ENCODE measurements at regions not wholly inside any gene's neighbourhood (a gene's known extent, or its start where the extent isn't known, plus 50 kb on each side); places are given as distances from the start of the nearest gene placed in this dataset.
"Not testable (repeated sequence)": the region's sequence is repeated elsewhere in the genome, so short reads cannot be mapped to it uniquely, and the experiment has no call there.

GRCh38 chr3:8152821-8153418 is 348.7 kb upstream of the LMCD1 start:
- Mint-ChIP-seq H3K27me3 (ENCODE audit: low read depth) (no peaks in the 10 kb centered on the region), H3K4me1 (ENCODE audit: low read depth) (no peaks in the 10 kb centered on the region), H3K9me3 (no peaks in the 10 kb centered on the region), H3K27ac (no peak overlapping the region), H3K4me3 (no peak overlapping the region), H3K36me3 (ENCODE audit: low read depth) (no peaks in the 10 kb centered on the region)
- no peak for DNase-seq (ENCODE audit: low spot score)

GRCh38 chr3:8153800-8154199 is 347.8 kb upstream of the LMCD1 start:
- H3K27ac Mint-ChIP-seq = no peak overlapping the region
- H3K9me3 Mint-ChIP-seq = no peaks in the 10 kb centered on the region
- no peaks in the 10 kb centered on the region for H3K4me1 Mint-ChIP-seq (ENCODE audit: low read depth)
- H3K36me3 Mint-ChIP-seq (ENCODE audit: low read depth) = no peaks in the 10 kb centered on the region
- H3K4me3 Mint-ChIP-seq = no peak overlapping the region
- H3K27me3 Mint-ChIP-seq (ENCODE audit: low read depth) = no peaks in the 10 kb centered on the region
- no peak for DNase-seq (ENCODE audit: low spot score)

DNA sequence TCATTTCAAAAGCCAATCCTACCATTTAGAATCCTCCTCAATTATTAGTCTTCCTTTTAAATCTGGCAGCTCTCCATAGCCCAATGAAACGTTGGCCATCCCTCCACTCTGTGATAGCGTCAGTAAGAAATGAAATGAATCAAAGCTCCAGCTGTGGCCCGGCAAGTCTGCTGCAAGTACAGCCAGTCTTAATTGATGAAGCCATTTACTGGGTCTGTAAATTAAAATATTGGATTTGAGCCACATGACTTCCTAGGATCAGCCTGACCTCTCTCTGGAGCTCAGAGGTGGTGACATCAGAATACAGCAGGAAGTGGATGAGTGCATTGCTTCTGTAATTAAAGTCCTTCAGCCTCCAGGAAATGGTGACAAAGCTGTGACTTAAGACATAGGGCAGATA is 347.0 kb upstream of the LMCD1 start:
- Mint-ChIP-seq H3K4me3 (no peak overlapping the region), H3K27ac (no peak overlapping the region), H3K36me3 (ENCODE audit: low read depth) (no peaks in the 10 kb centered on the region), H3K27me3 (ENCODE audit: low read depth) (no peaks in the 10 kb centered on the region), H3K4me1 (ENCODE audit: low read depth) (no peaks in the 10 kb centered on the region), H3K9me3 (no peaks in the 10 kb centered on the region)
- no peak for DNase-seq (ENCODE audit: low spot score)

DNA sequence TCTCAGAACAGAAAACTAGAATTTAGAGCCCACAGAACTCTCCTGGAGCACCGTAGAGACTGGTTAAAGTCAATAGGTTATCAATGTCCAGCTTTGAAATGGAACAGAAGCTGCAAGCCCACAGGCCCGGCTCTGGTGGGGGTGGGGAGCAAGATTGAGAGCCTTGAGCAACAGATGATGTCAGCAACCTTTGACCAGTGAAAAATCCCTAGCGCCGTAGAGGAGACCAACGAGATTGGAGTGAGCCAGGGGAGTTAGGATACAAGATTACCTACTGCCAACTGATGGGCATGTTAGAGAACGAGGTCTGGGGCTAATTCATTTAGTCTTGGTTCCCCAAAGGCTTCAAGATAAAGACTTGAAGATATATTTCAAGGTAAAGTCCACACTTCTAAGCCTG is 345.5 kb upstream of the LMCD1 start:
- Mint-ChIP-seq H3K36me3 (ENCODE audit: low read depth) (no peaks in the 10 kb centered on the region), H3K4me1 (ENCODE audit: low read depth) (no peaks in the 10 kb centered on the region), H3K27ac (no peak overlapping the region), H3K9me3 (no peaks in the 10 kb centered on the region), H3K27me3 (ENCODE audit: low read depth) (no peaks in the 10 kb centered on the region), H3K4me3 (no peak overlapping the region)
- no peak for DNase-seq (ENCODE audit: low spot score)

DNA sequence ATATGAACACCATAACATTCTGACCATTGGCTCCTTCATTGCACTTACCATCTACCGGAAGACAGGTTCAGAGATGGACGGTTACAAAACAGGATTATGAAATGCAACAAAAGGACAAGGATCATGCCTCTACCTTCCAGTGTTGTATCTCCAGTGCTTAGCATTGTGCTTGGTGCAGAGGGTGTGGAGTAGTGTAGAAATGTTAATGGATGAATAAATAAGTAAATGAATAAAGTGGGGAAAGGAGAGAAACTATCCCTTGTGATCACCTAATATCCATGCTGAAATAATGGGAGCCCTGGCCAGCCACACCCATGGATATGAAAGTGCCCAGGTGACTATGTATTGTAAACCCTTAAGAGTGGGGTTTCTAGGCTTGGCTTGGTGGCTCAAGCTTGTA is 344.8 kb upstream of the LMCD1 start:
- no peaks in the 10 kb centered on the region for H3K27me3 Mint-ChIP-seq (ENCODE audit: low read depth)
- H3K36me3 Mint-ChIP-seq (ENCODE audit: low read depth) = no peaks in the 10 kb centered on the region
- no peak overlapping the region for H3K4me3 Mint-ChIP-seq
- H3K9me3 Mint-ChIP-seq = no peaks in the 10 kb centered on the region
- DNase-seq (ENCODE audit: low spot score) = no peak
- H3K4me1 Mint-ChIP-seq (ENCODE audit: low read depth) = no peaks in the 10 kb centered on the region
- no peak overlapping the region for H3K27ac Mint-ChIP-seq

DNA sequence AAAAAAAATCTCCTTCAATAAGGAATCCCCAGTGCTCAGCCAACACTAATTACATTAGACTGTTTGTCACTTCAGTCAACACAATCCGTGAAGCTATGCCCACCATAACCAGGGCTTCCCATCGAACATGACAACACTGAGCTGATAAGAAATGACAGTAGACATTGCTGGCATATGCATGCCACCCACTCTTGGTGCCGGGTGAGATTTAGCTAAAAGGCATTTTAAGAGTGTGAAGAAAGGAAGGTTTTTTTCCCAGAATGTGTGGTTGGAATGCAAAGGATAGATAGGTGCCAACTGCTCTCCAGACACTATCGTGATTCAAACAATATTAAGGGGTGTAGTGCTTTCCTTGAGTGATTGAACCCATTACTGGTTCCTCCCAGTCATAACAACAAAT is 344.0 kb upstream of the LMCD1 start:
- H3K4me1 Mint-ChIP-seq (ENCODE audit: low read depth) = no peaks in the 10 kb centered on the region
- H3K9me3 Mint-ChIP-seq = no peaks in the 10 kb centered on the region

DNA sequence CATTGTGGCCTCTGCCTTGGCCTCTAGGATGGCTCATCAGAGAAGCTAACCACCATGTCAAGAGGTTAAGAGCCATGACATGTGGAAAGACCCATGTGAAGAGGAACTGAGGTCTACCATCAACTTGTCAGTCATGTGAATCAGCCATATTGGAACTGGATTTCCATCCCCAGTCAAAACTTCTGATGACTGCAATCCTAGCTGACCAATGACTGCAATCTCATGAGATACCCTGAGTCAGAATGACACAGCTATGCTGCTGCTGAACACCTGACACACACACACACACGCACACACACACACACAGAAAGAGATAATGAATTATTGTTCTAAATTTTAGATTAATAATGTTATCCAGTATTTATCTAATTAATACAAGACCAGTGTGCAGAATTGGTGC is 337.5 kb upstream of the LMCD1 start:
- no peaks in the 10 kb centered on the region for H3K9me3 Mint-ChIP-seq

More for the DNA sequence above, 344.0 kb upstream of the LMCD1 start:
- Mint-ChIP-seq H3K36me3 (ENCODE audit: low read depth) (no peaks in the 10 kb centered on the region), H3K27me3 (ENCODE audit: low read depth) (no peaks in the 10 kb centered on the region), H3K4me3 (no peak overlapping the region), H3K27ac (no peak overlapping the region)
- no peak for DNase-seq (ENCODE audit: low spot score)

GRCh38 chr3:8166014-8166413 is 335.6 kb upstream of the LMCD1 start:
- Mint-ChIP-seq H3K36me3 (ENCODE audit: low read depth) (no peaks in the 10 kb centered on the region), H3K9me3 (no peaks in the 10 kb centered on the region), H3K4me1 (ENCODE audit: low read depth) (no peaks in the 10 kb centered on the region), H3K4me3 (no peak overlapping the region), H3K27ac (no peak overlapping the region), H3K27me3 (ENCODE audit: low read depth) (no peaks in the 10 kb centered on the region)
- no peak for DNase-seq (ENCODE audit: low spot score)

More for the DNA sequence above, 337.5 kb upstream of the LMCD1 start:
- no peaks in the 10 kb centered on the region for H3K4me1 Mint-ChIP-seq (ENCODE audit: low read depth)
- no peaks in the 10 kb centered on the region for H3K36me3 Mint-ChIP-seq (ENCODE audit: low read depth)
- H3K27me3 Mint-ChIP-seq (ENCODE audit: low read depth) = no peaks in the 10 kb centered on the region
- no peak for DNase-seq (ENCODE audit: low spot score)
- no peak overlapping the region for H3K4me3 Mint-ChIP-seq
- H3K27ac Mint-ChIP-seq = no peak overlapping the region

- no peaks in the 10 kb centered on the region for H3K36me3 Mint-ChIP-seq (ENCODE audit: low read depth)
- H3K27ac Mint-ChIP-seq = no peak overlapping the region
- H3K9me3 Mint-ChIP-seq = no peaks in the 10 kb centered on the region
- no peak overlapping the region for H3K4me3 Mint-ChIP-seq
- no peaks in the 10 kb centered on the region for H3K4me1 Mint-ChIP-seq (ENCODE audit: low read depth)
- no peak for DNase-seq (ENCODE audit: low spot score)
- H3K27me3 Mint-ChIP-seq (ENCODE audit: low read depth) = no peaks in the 10 kb centered on the region
These were observed 330.6 kb upstream of the LMCD1 start for GRCh38 chr3:8170971-8171508.

GRCh38 chr3:8173892-8174291 is 327.7 kb upstream of the LMCD1 start:
- no peaks in the 10 kb centered on the region for H3K36me3 Mint-ChIP-seq (ENCODE audit: low read depth)
- no peak overlapping the region for H3K4me3 Mint-ChIP-seq
- H3K27me3 Mint-ChIP-seq (ENCODE audit: low read depth) = no peaks in the 10 kb centered on the region
- H3K9me3 Mint-ChIP-seq = no peaks in the 10 kb centered on the region
- no peaks in the 10 kb centered on the region for H3K4me1 Mint-ChIP-seq (ENCODE audit: low read depth)
- no peak overlapping the region for H3K27ac Mint-ChIP-seq
- DNase-seq (ENCODE audit: low spot score) = no peak

DNA sequence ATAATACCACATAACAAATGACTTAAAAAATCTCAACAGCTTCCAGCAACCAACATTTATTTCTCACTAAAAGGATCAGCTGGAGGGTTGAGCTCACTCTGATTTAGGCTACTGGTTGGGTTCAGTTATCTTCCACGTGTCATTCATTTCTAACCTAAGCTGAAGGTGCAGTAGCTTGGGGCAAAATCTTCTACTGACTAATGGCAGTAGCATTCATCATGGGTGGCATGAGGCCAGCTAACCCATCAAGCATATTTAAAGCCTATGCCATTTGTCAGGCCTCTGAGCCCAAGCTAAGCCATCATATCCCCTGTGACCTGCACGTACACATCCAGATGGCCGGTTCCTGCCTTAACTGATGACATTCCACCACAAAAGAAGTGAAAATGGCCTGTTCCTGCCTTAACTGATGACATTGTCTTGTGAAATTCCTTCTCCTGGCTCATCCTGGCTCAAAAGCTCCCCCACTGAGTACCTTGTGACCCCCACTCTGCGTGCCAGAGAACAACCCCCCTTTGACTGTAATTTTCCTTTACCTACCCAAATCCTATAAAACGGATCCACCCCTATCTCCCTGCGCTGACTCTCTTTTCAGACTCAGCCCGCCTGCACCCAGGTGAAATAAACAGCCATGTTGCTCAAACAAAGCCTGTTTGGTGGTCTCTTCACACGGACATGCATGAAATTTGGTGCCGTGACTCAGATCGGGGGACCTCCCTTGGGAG is 324.7 kb upstream of the LMCD1 start:
- H3K36me3 Mint-ChIP-seq (ENCODE audit: low read depth); DNase-seq (ENCODE audit: low spot score); H3K4me3 Mint-ChIP-seq; H3K27me3 Mint-ChIP-seq (ENCODE audit: low read depth); H3K9me3 Mint-ChIP-seq; H3K27ac Mint-ChIP-seq; H3K4me1 Mint-ChIP-seq (ENCODE audit: low read depth): not testable (repeated sequence)

DNA sequence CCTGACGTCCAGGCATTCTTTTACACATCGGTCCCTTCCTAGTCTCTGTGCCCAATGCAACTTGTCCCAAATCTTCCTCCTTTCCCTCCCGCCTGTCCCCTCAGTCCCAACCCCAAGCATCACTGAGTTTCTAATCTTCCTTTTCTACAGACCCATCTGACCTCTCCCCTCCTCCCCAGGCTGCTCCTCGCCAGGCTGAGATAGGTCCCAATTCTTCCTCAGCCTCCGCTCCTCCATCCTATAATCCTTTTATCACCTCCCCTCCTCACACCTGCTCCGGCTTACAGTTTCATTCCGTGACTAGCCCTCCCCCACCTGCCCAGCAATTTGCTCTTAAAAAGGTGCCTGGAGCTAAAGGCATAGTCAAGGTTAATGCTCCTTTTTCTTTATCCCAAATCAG is 323.1 kb upstream of the LMCD1 start:
- not testable (repeated sequence) for H3K9me3 Mint-ChIP-seq; DNase-seq (ENCODE audit: low spot score); H3K27ac Mint-ChIP-seq; H3K27me3 Mint-ChIP-seq (ENCODE audit: low read depth); H3K36me3 Mint-ChIP-seq (ENCODE audit: low read depth); H3K4me3 Mint-ChIP-seq; H3K4me1 Mint-ChIP-seq (ENCODE audit: low read depth)

GRCh38 chr3:8182904-8183303 is 318.7 kb upstream of the LMCD1 start:
- Mint-ChIP-seq H3K4me3 (no peak overlapping the region), H3K36me3 (ENCODE audit: low read depth) (no peaks in the 10 kb centered on the region), H3K27me3 (ENCODE audit: low read depth) (no peaks in the 10 kb centered on the region), H3K9me3 (no peaks in the 10 kb centered on the region), H3K27ac (no peak overlapping the region), H3K4me1 (ENCODE audit: low read depth) (no peaks in the 10 kb centered on the region)
- no peak for DNase-seq (ENCODE audit: low spot score)

DNA sequence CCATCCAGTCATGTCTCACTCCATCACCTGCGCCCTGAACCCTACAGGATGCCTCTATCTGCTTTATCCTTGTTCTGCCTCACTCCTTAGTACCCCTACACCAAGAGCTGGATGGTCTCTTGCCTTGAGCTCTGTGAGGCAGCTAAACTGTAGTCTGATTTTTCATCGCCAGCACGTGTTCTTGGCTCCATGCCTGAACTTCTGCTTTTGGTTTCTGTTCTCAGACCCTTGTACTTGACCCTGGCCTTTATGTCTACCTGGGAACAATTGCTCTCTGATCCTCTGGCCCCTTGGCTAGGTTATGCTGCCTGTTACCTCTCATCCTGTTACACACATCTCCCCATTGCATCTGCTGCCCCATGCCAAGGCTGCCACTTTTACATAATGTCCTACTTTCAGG is 318.0 kb upstream of the LMCD1 start:
- no peaks in the 10 kb centered on the region for H3K4me1 Mint-ChIP-seq (ENCODE audit: low read depth)
- H3K27me3 Mint-ChIP-seq (ENCODE audit: low read depth) = no peaks in the 10 kb centered on the region
- no peaks in the 10 kb centered on the region for H3K36me3 Mint-ChIP-seq (ENCODE audit: low read depth)
- no peak for DNase-seq (ENCODE audit: low spot score)
- H3K4me3 Mint-ChIP-seq = no peak overlapping the region
- no peak overlapping the region for H3K27ac Mint-ChIP-seq
- no peaks in the 10 kb centered on the region for H3K9me3 Mint-ChIP-seq

- Mint-ChIP-seq H3K4me1 (ENCODE audit: low read depth) (no peaks in the 10 kb centered on the region), H3K27ac (no peak overlapping the region), H3K9me3 (no peaks in the 10 kb centered on the region), H3K4me3 (no peak overlapping the region), H3K27me3 (ENCODE audit: low read depth) (no peaks in the 10 kb centered on the region), H3K36me3 (ENCODE audit: low read depth) (no peaks in the 10 kb centered on the region)
- no peak for DNase-seq (ENCODE audit: low spot score)
These were observed 315.4 kb upstream of the LMCD1 start for GRCh38 chr3:8186213-8186612.
